ENCODE measurements at regions not wholly inside any gene's neighbourhood (a gene's known extent, or its start where the extent isn't known, plus 50 kb on each side); places are given as distances from the start of the nearest gene placed in this dataset.

GRCh38 chr18:47748847-47749599, 181.4 kb downstream of the SMAD2 start:
- TF ChIP-seq CTCF (IDR thresholded peaks at IDR 0.05) (peak; percentile 100), ZFX (IDR thresholded peaks at IDR 0.05; ENCODE audit: borderline replicate concordance) (no peak)
